NCI-H2107 (cell line): ENCODE measurements at regions not wholly inside any gene's neighbourhood (a gene's known extent, or its start where the extent isn't known, plus 50 kb on each side); places are given as distances from the start of the nearest gene placed in this dataset.
"Not testable (repeated sequence)": the region's sequence is repeated elsewhere in the genome, so short reads cannot be mapped to it uniquely, and the experiment has no call there.

Source experiments
- DNase-seq: peaks from one replicate; lab custom pipeline; 2025; lab: John Stamatoyannopoulos, UW

DNA sequence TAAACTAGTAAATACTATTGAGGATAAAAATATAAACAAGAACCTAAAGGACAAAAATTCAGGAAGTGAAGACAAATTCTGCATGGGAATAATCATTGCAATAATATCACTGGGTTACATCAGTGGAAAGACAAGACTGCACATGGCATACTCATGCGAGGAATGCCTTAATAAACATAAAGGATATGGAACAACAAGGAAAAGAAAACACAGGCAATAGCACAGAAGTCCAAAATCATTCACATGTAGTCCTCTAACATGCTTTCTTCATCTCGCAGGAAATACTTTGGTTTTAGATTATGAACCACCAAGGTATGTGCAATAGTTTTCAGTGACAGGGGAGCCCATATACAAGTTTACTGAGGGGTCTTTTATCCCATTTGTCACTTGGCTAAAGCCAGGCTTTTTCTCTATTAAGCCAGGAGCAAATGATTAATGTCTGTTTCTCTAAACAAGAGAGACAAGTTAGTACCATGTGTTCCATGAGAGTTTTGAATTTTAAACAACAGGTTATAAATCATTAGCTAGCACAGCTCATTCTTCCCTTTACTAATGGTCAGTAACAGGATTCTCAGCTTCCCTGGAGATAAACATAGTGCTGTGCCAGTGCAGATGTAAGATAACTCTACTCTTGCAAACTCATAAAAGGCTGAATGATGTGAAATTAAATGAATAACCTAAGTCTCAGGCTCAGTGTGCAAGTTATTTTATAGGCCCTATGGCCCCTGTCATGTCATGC is 353.6 kb upstream of the FSIP2 start:
- no peak for DNase-seq

DNA sequence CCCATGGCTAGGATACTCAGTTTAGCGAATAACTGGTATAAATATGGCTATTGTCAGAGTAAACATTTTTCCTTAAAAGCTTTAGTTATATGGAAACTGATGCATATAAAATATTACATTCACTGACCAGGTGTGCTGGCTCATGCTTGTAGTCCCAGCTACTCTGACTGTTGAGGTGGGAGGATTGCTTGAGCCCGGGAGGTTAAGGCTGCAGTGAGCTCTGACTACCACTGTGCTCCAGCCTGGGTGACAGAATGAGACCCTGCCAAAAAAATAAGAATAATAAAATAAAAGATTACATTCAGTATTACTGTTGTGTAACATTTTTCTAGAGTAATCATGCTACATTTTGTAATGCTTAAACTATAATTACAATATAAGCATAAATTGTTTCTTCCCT is 350.4 kb upstream of the FSIP2 start:
- no peak for DNase-seq

DNA sequence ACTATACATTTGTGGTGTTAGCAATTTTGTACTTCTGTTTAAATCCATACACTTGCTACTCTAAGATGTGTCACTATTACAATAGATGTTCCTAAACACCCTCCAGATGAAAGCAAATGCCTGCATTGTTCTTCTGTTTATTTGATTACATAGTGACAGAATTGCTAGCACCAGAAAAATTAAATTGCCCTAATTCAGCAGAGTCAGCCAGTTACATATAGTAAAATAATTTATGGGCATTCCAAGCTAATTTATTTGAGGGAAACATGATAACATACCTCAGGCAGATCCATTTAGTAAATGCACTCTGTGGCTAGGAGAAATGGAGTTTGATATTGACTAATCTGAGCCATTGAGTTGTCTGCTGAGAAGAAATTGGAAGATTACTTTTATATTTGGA is 347.1 kb upstream of the FSIP2 start:
- DNase-seq, result no peak

DNA sequence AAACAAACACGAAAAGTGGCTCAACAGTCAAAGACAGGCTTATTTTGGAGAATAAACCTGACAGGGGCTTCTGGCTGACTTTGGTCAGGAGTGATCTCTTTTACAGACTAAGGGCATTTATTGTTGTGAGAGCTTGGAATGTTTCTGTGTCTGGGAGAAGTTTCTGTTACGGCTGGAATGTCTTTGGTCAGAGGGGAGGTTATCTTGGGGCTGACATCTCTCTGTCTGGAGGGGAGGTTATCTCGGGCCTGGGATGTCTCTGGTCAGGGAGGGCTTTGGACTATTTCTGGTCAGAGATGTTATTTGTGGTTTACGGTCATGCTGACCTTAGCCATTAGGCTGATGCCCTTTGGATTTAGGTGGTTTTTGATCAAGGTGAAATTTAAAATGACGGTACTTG is 345.5 kb upstream of the FSIP2 start:
- DNase-seq, result no peak

DNA sequence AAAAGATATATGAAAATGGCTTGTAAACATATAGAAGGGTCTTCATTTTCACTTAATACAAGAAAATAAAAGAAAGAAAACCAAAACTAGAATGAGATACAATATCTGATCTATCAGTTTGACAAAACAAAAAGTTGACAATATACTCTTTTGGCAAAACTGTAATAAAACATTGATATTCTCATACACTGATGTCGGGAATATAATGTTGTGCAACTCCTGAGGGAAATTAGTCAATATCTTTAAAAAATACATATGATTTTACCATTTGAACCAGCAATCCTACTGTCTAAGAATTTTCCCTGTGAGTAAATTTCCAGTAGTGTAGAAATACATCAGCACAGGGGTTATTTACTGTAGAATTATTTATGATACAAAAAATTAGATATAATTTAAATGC is 336.1 kb upstream of the FSIP2 start:
- DNase-seq, result no peak

DNA sequence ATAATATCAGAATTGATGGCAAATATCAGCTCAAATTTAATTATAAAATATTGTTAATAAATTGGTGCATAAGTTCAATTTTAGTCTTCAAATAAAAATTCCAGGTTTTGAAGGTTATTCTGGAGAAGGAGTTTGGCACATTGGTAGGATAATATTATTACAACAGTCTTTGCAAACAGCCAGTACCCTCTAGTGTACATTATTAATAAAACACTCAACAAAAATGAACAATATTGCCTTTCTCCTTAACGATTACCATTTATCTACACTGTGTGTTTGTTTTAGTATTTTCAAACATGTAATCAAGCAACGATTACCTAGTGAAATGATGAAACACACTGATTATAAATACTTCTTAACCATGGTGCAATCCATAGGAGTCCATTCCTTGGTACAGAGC is 334.0 kb upstream of the FSIP2 start:
- DNase-seq, result no peak

DNA sequence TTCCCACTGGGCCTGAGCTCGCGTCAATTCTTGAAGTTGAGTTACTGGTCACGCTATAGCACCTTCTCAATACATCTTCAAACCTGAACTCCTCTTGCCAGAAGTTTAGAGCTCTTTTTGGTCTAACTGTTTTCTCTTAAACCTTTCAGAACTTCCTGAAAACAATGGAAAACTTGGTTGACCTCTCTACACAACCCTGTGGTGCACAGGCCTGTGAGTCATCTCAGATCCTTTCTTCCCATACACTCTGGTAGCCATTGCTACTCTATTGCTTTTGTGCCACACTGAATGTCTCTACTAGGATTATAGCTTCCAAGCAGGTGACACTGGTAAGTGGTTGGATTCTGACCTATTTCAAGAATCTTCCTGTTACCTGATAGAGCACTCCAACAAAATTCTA is 321.5 kb upstream of the FSIP2 start:
- DNase-seq, result no peak

DNA sequence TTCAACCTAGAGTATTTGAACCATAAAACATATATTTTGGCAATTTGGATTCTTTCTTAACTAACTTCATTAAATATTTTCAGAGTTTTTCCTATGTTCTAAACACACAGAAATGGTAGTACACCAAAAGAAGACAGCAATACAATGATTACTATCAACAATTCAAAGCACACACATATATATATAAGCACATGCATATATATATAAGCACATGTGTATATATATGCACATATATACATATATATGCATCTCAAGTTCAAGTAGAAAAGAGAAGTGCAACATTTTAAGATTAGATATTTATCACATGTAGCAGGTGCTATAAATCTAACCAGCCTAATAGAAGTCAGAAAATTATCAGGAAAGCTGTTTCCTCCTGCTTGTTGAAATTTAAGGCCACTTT is 320.9 kb upstream of the FSIP2 start:
- no peak for DNase-seq

DNA sequence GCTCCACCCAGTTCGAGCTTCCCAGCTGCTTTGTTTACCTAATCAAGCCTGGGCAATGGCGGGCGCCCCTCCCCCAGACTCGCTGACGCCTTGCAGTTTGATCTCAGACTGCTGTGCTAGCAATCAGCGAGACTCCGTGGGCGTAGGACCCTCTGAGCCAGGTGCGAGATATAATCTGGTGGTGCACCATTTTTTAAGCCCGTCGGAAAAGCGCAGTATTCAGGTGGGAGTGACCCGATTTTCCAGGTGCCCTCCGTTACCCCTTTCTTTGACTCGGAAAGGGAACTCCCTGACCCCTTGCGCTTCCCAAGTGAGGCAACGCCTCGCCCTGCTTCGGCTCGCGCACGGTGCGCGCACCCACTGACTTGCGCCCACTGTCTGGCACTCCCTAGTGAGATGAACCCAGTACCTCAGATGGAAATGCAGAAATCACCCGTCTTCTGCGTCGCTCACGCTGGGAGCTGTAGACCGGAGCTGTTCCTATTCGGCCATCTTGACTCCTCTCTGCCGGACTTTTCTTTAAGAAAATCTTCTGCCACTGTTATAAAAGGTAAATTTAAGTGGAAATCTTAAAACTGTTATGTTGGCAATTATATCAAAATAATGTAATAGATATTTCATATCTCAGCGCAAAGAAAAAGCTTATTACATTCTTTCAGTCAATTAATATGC is 313.5 kb upstream of the FSIP2 start:
- DNase-seq, result not testable (repeated sequence)

DNA sequence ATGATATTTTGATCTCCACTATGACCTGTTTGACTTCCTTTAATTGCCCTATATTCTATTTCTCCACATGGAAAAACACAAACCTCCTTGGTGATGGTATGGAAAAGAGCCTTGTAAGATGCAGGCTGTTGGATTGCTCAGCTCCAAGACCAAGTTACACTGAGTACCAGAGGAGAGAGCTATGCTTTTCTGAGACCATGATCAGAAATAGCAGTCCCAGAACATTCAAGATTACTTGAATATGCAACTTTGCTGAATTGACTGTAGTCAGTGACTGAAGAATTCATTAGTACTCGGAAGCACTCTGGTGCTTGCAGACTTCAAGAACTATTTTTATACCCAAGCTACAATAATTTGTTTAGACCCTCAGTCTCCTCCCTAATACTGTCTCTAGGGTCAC is 310.6 kb upstream of the FSIP2 start:
- no peak for DNase-seq

DNA sequence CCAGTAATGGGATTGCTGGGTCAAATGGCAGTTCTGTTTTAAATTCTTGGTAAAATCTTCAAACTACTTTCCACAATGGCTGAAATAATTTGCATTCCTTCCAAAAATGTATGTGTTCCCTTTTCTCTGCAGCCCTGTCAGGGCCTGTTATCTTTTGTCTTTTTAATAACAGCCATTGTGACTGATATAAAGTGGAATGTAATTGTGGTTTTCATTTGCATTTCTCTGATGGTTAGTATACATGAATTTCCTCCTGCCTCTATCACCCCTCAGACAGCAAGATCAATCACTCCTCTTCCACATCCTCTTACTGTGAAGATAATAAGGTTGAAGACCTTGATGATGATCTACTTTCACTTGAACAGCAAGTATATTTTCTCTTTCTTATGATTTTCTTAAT is 304.8 kb upstream of the FSIP2 start:
- no peak for DNase-seq

DNA sequence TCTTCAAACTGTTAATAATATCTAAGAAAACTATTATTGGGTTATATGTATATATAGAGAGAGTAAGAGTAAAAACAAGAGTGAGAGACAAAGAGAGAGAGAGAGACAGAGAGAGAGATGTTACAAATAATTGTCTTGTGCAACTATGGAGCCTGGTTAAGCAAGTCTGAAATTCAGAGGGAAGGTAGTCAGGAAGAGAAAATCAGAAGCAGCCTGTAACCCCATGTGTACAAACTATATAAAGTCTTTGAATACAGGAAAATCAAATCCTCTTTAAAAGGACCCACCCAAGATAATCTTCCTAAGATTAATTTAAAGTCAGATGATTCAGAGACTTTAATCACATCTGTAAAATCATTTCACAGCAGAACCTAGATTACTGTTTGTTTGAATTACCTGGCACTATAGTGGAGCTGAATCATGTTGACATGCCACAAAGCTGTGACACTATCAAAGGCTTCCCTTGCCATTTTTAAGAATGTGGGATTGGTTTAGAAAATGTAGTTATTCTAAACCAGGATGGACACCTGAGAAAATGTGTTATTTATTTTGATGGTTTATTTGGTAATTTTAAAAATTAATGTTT is 301.7 kb upstream of the FSIP2 start:
- no peak for DNase-seq

DNA sequence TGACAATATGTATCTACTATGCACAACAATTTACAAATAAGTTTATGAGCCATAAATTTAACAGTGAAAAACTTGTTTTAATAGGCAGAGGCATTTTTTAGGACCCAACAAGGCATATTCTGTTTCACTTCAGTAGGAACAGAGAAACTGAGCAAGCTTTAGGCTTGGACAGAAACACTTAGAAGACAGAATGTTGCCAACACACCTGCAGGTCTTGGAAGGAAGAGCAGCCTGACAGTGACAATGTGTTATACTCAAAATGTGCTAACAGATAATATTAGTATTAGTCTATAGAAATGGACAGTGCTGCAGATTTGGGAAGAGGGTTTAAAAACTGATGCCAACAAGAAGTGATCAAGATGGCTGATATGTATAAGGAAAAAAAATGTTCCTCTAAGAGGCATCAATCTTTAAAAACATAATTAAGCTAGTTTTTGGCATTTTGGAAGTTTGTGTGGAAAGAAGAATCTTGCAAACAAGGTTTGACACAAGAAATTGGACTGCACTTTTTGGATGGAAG is 297.1 kb upstream of the FSIP2 start:
- no peak for DNase-seq

DNA sequence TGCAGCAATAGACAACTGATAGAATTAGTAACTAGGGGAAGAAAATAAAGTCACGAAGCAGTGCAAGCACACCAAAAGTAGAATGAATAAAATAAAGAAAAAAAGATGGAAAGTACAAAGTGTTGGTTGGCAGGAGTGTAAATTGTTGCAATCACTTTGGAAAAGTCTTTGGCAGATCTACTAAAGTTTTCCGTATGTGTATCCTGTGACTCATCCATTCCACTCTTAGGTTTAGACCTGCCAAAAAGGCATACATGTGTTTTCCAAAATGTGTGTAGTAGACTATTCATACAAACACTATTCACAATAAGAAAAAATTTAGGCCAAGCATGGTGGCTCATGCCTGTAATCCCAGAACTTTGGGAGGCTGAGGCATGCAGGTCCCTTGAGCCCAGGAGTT is 282.1 kb upstream of the FSIP2 start:
- DNase-seq, result no peak

DNA sequence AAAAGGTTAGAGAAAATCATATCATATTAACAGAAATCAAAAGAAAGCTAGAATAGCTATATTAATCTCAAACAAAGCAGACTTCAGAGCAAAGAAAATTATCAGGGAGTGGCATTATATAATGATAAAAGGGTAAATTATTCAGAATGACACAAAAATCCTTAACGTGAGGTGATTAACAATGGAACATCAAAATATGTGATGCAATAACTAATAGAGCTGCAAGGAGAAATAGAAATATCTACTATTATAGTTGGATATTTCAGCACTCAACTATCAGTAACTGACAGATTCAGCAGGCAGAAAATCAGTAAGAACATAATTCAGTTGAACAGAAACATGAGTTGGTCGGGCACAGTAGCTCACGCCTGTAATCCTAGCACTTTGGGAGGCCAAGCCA is 275.1 kb upstream of the FSIP2 start:
- no peak for DNase-seq

DNA sequence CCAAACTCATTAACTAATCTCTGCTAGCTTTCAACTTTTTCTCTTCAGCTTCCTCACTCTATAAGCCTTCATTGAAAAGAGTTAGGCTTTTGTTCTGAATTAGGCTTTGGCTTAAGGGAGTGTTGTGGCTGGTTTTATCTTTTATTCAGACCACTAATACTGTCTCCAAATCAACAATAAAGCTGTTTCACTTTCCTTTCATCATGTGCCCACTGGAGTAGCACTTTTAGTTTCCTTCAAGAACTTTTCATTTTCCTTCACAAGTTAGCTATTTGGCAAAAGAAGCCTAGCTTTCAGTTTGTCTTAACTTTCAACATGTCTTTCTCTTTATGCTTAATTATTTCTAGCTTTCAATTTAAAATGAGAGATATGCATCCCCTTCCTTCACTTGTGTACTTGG is 271.7 kb upstream of the FSIP2 start:
- no peak for DNase-seq

DNA sequence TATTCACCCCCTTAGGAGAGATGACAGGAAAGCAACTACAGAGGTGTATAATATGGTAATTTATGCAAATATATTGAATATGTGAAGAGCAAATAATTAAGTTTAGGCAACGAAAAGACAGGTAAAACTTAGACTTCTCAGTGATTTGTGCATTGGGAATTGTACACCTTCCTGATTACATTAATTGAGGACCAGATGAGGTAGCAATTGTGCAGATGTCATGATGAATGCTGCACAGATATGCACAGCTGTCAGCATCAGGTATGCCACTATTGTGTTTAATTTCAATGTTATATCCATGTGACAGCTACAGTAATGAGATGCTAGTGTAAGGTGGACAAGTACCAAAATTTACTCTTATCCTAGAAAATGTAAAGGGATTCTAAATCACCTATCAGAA is 267.2 kb upstream of the FSIP2 start:
- no peak for DNase-seq

DNA sequence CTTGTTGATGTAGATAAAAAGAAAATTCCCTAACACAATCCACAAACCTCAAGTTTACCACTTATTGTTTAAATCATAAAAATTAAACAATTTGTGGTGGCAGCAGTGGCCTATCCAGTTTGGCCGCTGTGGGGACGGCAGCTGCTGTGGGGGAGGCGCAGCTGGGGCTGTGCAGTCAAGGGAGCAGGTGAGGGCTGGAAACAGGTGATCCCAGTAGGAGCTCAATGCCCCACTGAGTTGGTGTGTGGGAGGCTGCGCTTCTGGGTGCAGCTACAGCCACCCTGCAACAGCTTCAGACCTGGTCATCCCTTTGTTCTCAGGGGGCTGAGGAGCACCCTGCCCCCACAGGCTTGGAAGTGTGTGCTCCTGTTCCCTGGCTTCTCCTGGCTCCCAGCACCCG is 266.0 kb upstream of the FSIP2 start:
- no peak for DNase-seq

DNA sequence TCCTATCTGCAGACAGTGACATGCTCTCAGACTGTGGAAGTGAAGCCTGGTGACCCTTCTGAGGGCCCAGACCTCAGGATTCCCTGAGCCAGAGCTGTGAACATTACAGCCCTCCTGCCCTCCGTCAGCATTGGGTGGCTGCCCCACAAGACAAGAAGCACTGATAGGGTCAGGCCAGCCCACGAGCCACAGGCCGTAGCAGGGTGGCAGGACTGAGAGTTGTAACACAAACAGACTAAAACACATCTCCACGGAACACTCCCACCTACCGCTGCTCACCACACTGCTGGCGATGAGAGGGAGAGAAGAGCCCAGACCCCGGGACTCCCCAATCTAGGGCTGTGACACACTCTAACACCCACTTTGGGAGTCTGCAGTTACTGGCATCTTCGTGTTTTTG is 264.8 kb upstream of the FSIP2 start:
- DNase-seq, result no peak

DNA sequence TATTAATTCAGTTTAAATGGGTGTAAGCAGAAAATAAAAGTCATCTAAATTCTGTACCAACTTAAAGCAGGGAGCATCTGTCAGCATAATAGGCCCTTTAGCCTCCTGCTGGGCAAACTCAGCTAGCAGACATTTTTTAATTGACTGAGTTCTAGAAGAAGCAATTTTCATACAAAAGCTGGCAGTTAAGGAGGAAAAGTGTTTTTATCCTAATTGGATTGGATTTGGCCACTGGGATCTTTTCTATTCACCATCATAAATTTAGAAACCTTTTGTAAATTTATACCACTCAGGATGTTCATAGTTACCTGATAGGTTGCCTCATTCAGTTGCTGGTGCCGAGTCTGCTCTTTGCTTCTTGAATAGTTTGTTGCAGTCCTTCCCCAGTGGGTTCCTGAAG is 262.7 kb upstream of the FSIP2 start:
- no peak for DNase-seq

DNA sequence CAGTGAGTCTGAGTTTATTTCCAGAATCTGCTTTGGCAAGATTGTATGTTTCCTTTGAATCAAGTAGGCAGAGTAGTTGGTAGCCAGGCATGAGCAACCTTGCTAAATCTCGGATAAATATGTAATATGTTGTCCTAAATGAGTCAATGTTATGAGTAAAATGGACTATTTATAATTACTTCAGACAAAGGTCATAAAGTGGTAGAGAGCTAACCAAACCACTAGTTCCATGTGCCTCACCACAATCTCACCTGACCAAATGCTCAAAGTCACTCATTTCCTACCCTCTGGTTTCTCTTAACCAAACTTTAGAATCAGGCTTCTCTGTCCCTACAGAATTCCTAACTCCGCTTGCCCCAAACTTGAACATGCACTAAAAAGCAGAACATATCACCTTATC is 261.2 kb upstream of the FSIP2 start:
- no peak for DNase-seq

DNA sequence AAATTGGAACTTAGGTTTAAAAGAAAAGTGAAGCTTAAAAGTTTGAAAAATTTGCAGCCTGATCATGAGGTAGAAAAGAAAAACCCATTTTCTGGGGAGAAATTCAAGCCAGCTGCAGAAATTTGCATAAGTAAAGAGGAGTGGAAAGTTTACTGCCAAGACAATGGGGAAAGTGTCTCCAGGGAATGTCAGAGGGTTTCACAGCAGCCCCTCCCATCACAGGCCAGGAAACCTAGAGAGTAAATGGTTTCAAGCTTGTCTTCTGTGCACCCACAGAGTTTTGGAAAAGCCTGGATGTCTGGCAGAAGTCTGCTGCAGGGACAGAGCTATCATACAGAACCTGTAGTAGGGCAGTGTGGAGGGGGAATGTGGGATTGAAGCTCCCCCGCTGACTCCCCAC is 254.0 kb upstream of the FSIP2 start:
- no peak for DNase-seq

DNA sequence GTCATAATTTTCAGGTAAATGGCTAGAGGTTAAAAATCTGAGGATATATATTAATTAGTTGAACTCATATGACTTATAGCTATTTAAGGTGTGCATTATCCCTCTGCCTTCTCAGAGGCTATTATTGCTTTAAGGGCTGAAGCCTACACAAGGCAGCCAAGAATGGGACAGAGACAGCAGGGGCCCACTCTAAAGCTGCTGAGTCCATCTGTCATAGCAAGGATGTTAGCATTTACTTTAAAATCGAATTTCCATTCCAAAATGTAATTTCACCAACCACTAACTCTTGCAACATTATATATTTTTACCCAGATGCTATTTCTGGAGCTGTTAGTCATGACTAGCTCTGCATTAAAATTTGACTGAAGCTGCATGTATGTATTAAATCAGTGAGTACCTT is 236.3 kb upstream of the FSIP2 start:
- DNase-seq, result no peak

DNA sequence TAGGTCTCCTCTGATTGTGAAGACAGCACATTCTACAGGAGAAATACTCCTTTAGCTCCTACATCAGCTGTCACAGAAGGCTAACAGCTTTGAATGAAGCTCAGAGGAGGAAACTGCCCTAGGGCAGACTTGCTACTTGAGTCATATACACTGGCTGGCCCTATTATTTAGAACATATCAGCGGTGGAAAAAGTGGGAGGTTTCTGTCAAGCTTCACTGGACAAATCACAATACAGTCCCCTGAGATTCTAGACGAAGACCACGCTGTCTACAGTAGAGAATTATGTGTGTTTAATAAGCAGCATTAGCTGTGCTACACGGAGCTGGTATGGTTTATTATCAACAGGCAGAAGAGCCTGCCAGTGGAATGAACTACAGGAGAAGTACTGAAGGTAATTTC is 230.9 kb upstream of the FSIP2 start:
- no peak for DNase-seq
